ENCODE measurements at regions not wholly inside any gene's neighbourhood (a gene's known extent, or its start where the extent isn't known, plus 50 kb on each side); places are given as distances from the start of the nearest gene placed in this dataset.

DNA sequence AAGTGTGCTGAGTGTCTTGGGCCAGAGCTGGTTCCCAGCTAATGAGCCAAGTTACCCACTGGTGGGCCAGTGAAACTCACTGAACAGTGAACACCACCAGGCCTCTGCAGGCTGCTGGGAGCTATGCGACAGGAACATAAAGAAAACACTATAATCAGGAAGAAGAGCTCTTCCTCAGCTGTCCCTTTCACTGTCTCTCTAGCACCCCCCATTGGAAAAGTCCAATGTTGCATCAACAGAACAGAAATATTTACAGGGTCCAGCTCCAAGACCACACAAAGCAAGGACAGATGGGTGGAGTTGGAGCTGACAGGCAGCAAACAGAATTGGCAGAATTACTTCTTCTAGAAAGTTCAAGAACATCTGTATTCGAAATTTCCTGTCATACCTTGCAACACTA is 903.6 kb upstream of the TMEM132C start:
- DNase-seq (ENCODE audit: low read depth, low spot score) (no peak), FAIRE-seq (no peak)
- dilution Hi-C loops (cut with MboI; ENCODE audit: extremely low pct_ligation_motif_present, low sequenced_read_pairs), result no loop called here
- no peak overlapping the region for H3K27ac ChIP-seq (ENCODE audit: insufficient read depth, low read depth, low read length)
- H3K36me3 ChIP-seq (ENCODE audit: control insufficient read depth in 2 of 2, extremely low read depth in 1 of 2, insufficient read depth in 2 of 2, low read length in 2 of 2), result no peaks in the 10 kb centered on the region
- CTCF ChIA-PET, result no interaction called here
- H3K4me3 ChIP-seq (replicated peaks in 1 of 3; ENCODE audit: insufficient read depth in 1 of 3, low read depth in 1 of 3, low read length in 3 of 3), result no peak overlapping the region
- H3K79me2 ChIP-seq (ENCODE audit: control insufficient read depth, insufficient read depth, low read length), result no peaks in the 10 kb centered on the region
- H3K4me2 ChIP-seq (ENCODE audit: insufficient read depth, low read length), result no peak overlapping the region
- no peak for TF ChIP-seq JUN (IDR thresholded peaks at IDR 0.05; ENCODE audit: borderline replicate concordance, insufficient read depth, insufficient read length, low read depth)
- TF ChIP-seq MYC (IDR thresholded peaks at IDR 0.05; ENCODE audit: low read depth, low read length), result no peak
- TF ChIP-seq, protein P1, sequence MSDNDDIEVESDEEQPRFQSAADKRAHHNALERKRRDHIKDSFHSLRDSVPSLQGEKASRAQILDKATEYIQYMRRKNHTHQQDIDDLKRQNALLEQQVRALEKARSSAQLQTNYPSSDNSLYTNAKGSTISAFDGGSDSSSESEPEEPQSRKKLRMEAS (IDR thresholded peaks at IDR 0.05; ENCODE audit: insufficient read depth, insufficient read length), result no peak
- TF ChIP-seq POLR2AphosphoS5 (IDR thresholded peaks at IDR 0.05; ENCODE audit: insufficient read depth, low read depth, low read length), result no peak
- TF ChIP-seq POLR2A (IDR thresholded peaks at IDR 0.05; ENCODE audit: low read depth, low read length), result no peak
- TF ChIP-seq GATA2 (IDR thresholded peaks at IDR 0.05; ENCODE audit: insufficient read depth, insufficient read length, low read depth, low read length), result no peak
- no peak for TF ChIP-seq EZH2 (IDR thresholded peaks at IDR 0.05; ENCODE audit: borderline replicate concordance, low read depth, low read length, severe bottlenecking)
- no peak for TF ChIP-seq FOS (IDR thresholded peaks at IDR 0.05; ENCODE audit: borderline replicate concordance, insufficient read depth, low read length)
- H4K20me1 ChIP-seq (replicated peaks; ENCODE audit: control insufficient read depth, extremely low read depth, insufficient read depth, low read length), result no peaks in the 10 kb centered on the region
- H2AFZ ChIP-seq (ENCODE audit: low read depth, low read length), result no peak overlapping the region
- POLR2A ChIA-PET, result no interaction called here
- H3K4me1 ChIP-seq (ENCODE audit: control insufficient read depth, extremely low read depth, insufficient read depth, low read length), result no peaks in the 10 kb centered on the region
- H3K9me3 ChIP-seq (replicated peaks; ENCODE audit: control insufficient read depth, insufficient read depth, low read length), result no peaks in the 10 kb centered on the region
- no TSS peak for BruUV-seq (replicated peaks)
- no peaks in the 10 kb centered on the region for H3K27me3 ChIP-seq (ENCODE audit: control insufficient read depth in 2 of 2, insufficient read depth in 2 of 2, low read length in 2 of 2)
- intact Hi-C loops (cut with micrococcal nuclease), result no loop called here
- no peaks in the 10 kb centered on the region for H3K9me1 ChIP-seq (replicated peaks; ENCODE audit: control insufficient read depth, extremely low read depth, insufficient read depth, low read length)
- H3K9ac ChIP-seq (replicated peaks; ENCODE audit: extremely low read depth, insufficient read depth, low read length), result no peak overlapping the region

DNA sequence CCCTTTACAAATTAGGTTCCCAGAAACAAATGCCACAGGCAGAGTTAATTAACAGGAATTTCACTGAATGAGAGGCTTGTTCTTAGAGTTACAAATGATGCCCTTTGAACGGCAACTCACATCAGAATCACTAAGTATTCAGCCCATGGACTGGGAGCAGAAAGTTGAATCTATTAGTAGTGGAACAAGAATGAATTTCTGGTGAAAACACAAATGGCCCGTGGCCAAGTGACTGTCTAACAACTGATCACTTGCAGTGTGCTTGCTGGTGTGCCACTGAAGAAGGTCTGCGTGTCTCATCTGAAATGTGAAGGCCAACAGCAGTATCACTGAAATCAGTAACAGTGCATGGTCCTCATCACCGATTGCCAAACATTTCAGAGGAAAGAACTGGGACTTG is 893.4 kb upstream of the TMEM132C start:
- no TSS peak for BruUV-seq (replicated peaks)
- H3K9me1 ChIP-seq (replicated peaks; ENCODE audit: control insufficient read depth, extremely low read depth, insufficient read depth, low read length), result no peaks in the 10 kb centered on the region
- no peaks in the 10 kb centered on the region for H3K4me1 ChIP-seq (ENCODE audit: control insufficient read depth, extremely low read depth, insufficient read depth, low read length)
- CTCF ChIA-PET, result no interaction called here
- no peak overlapping the region for H3K4me3 ChIP-seq (replicated peaks in 1 of 3; ENCODE audit: insufficient read depth in 1 of 3, low read depth in 1 of 3, low read length in 3 of 3)
- H3K27me3 ChIP-seq (ENCODE audit: control insufficient read depth in 2 of 2, insufficient read depth in 2 of 2, low read length in 2 of 2), result no peaks in the 10 kb centered on the region
- no peaks in the 10 kb centered on the region for H4K20me1 ChIP-seq (replicated peaks; ENCODE audit: control insufficient read depth, extremely low read depth, insufficient read depth, low read length)
- DNase-seq (ENCODE audit: low read depth, low spot score) (no peak), FAIRE-seq (no peak)
- no peaks in the 10 kb centered on the region for H3K9me3 ChIP-seq (replicated peaks; ENCODE audit: control insufficient read depth, insufficient read depth, low read length)
- no peak overlapping the region for H2AFZ ChIP-seq (ENCODE audit: low read depth, low read length)
- dilution Hi-C loops (cut with MboI; ENCODE audit: extremely low pct_ligation_motif_present, low sequenced_read_pairs) (no loop called here), intact Hi-C loops (cut with micrococcal nuclease) (no loop called here)
- POLR2A ChIA-PET, result no interaction called here
- no peak overlapping the region for H3K9ac ChIP-seq (replicated peaks; ENCODE audit: extremely low read depth, insufficient read depth, low read length)
- no peak overlapping the region for H3K27ac ChIP-seq (ENCODE audit: insufficient read depth, low read depth, low read length)
- H3K4me2 ChIP-seq (ENCODE audit: insufficient read depth, low read length), result no peak overlapping the region
- H3K79me2 ChIP-seq (ENCODE audit: control insufficient read depth, insufficient read depth, low read length), result no peaks in the 10 kb centered on the region
- TF ChIP-seq, protein P2, sequence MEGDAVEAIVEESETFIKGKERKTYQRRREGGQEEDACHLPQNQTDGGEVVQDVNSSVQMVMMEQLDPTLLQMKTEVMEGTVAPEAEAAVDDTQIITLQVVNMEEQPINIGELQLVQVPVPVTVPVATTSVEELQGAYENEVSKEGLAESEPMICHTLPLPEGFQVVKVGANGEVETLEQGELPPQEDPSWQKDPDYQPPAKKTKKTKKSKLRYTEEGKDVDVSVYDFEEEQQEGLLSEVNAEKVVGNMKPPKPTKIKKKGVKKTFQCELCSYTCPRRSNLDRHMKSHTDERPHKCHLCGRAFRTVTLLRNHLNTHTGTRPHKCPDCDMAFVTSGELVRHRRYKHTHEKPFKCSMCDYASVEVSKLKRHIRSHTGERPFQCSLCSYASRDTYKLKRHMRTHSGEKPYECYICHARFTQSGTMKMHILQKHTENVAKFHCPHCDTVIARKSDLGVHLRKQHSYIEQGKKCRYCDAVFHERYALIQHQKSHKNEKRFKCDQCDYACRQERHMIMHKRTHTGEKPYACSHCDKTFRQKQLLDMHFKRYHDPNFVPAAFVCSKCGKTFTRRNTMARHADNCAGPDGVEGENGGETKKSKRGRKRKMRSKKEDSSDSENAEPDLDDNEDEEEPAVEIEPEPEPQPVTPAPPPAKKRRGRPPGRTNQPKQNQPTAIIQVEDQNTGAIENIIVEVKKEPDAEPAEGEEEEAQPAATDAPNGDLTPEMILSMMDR (IDR thresholded peaks at IDR 0.05; ENCODE audit: extremely low read depth in 1 of 2, insufficient read depth in 1 of 2, low read depth in 1 of 2, low read length in 2 of 2), result no peak
- no peak for TF ChIP-seq JUN (IDR thresholded peaks at IDR 0.05; ENCODE audit: borderline replicate concordance, insufficient read depth, insufficient read length, low read depth)
- TF ChIP-seq POLR2A (IDR thresholded peaks at IDR 0.05; ENCODE audit: low read depth, low read length), result no peak
- TF ChIP-seq EZH2 (IDR thresholded peaks at IDR 0.05; ENCODE audit: borderline replicate concordance, low read depth, low read length, severe bottlenecking), result no peak
- H3K36me3 ChIP-seq (ENCODE audit: control insufficient read depth in 2 of 2, extremely low read depth in 1 of 2, insufficient read depth in 2 of 2, low read length in 2 of 2), result no peaks in the 10 kb centered on the region

Measured in endothelial cell of umbilical vein (primary cell).